CD4-positive, alpha-beta memory T cell (primary cell): ENCODE measurements at regions not wholly inside any gene's neighbourhood (a gene's known extent, or its start where the extent isn't known, plus 50 kb on each side); places are given as distances from the start of the nearest gene placed in this dataset.
"Not testable (repeated sequence)": the region's sequence is repeated elsewhere in the genome, so short reads cannot be mapped to it uniquely, and the experiment has no call there.

Source experiments
- CTCF ChIA-PET: fragments of 350-600 bp; sonication (Branson Sonifier 250); formaldehyde crosslinking; loops from one replicate; lab custom pipeline; 2021; ENCODE audit warnings: inconsistent platforms; ENCODE audit not compliant: partially characterized antibody; lab: Charles Lee
- POLR2A ChIA-PET: fragments of 350-600 bp; sonication (Branson Sonifier 250); formaldehyde crosslinking; loops from one replicate; lab custom pipeline; 2021; ENCODE audit not compliant: partially characterized antibody; lab: Charles Lee
- DNase-seq, 5 donors: peaks; one replicate each; pipeline versions ENCODE4 v3.0.0 to v3.0.0-alpha.2; 2020 to 2022; ENCODE audit warnings: mixed read lengths in 1 of 5
- H3K27ac ChIP-seq: one replicate; pipeline ENCODE4 v1.7.0; 2013; ENCODE audit warnings: low read depth, low read length
- H3K27me3 ChIP-seq: 2 replicates; pipeline ENCODE4 v1.7.0; 2013; ENCODE audit warnings: mild to moderate bottlenecking, low read length, moderate library complexity; ENCODE audit not compliant: insufficient read depth
- H3K36me3 ChIP-seq: 2 replicates; pipeline ENCODE4 v1.7.0; 2013; ENCODE audit warnings: mild to moderate bottlenecking, low read length, moderate library complexity; ENCODE audit not compliant: insufficient read depth
- H3K4me1 ChIP-seq: 2 replicates; pipeline ENCODE4 v1.7.0; 2013; ENCODE audit warnings: mild to moderate bottlenecking, low read length, moderate library complexity; ENCODE audit not compliant: insufficient read depth
- H3K4me3 ChIP-seq, 2 donors: one replicate each; pipeline ENCODE4 v1.7.0; 2013; ENCODE audit warnings: low read length in 2 of 2, mild to moderate bottlenecking in 1 of 2
- H3K9me3 ChIP-seq, 2 donors: one replicate each; pipeline ENCODE4 v1.7.0; 2013; ENCODE audit warnings: low read length in 2 of 2, control low read depth in 1 of 2; ENCODE audit not compliant: control insufficient read depth in 1 of 2
- H3K27ac Mint-ChIP-seq, 7 donors: one replicate each; pipeline ENCODE4 v1.8.0; 2020 to 2021; ENCODE audit warnings: mixed read lengths in 7 of 7, mild to moderate bottlenecking in 6 of 7, inconsistent platforms in 3 of 7, moderate library complexity in 3 of 7
- H3K27me3 Mint-ChIP-seq, 2 donors: one replicate each; pipeline ENCODE4 v1.8.0; 2020 to 2021; ENCODE audit warnings: mixed read lengths in 2 of 2
- H3K36me3 Mint-ChIP-seq, 2 donors: one replicate each; pipeline ENCODE4 v1.8.0; 2020 to 2021; ENCODE audit warnings: mixed read lengths in 2 of 2, inconsistent platforms in 1 of 2, mild to moderate bottlenecking in 1 of 2
- H3K4me1 Mint-ChIP-seq, 4 donors: one replicate each; pipeline ENCODE4 v1.8.0; 2020 to 2021; ENCODE audit warnings: mixed read lengths in 4 of 4, mild to moderate bottlenecking in 1 of 4
- H3K4me3 Mint-ChIP-seq, 8 donors: one replicate each; pipeline ENCODE4 v1.8.0; 2020 to 2021; ENCODE audit warnings: mixed read lengths in 8 of 8, mild to moderate bottlenecking in 7 of 8, moderate library complexity in 6 of 8, inconsistent platforms in 3 of 8
- H3K9me3 Mint-ChIP-seq, 8 donors: one replicate each; pipeline ENCODE4 v1.8.0; 2020 to 2021; ENCODE audit warnings: mixed read lengths in 8 of 8, mild to moderate bottlenecking in 5 of 8, inconsistent platforms in 3 of 8, moderate library complexity in 1 of 8
- intact Hi-C: fragments of 100-400 bp; cut with micrococcal nuclease; formaldehyde crosslinking; loops from one replicate; pipeline ENCODE4 v1.15.1; 2023

- Histone ChIP-seq H3K27ac (no peak overlapping the region), H3K36me3 (no peaks in the 10 kb centered on the region), H3K4me3 (no peak overlapping the region), H3K27me3 (no peaks in the 10 kb centered on the region), H3K4me1 (no peaks in the 10 kb centered on the region), H3K9me3 (no peaks in the 10 kb centered on the region)
- POLR2A ChIA-PET: no interaction called here
- Mint-ChIP-seq H3K4me3 (no peak overlapping the region), H3K4me1 (no peaks in the 10 kb centered on the region), H3K27ac (no peak overlapping the region), H3K9me3 (peaks cover 0 to 11% (median 3%) of the 10 kb centered on the region in 8 donors), H3K36me3 (no peaks in the 10 kb centered on the region), H3K27me3 (peaks cover 0 to 2% of the 10 kb centered on the region in 2 donors)
- intact Hi-C loops: no loop called here
- no peak for DNase-seq
- CTCF ChIA-PET: interaction anchor here (1.5 kb wide), 1 partner anchor 12 kb away, joined by 3 read pairs; no protein-coding TSS in a partner anchor
Measured at GRCh38 chr2:39975476-39976020, 196.5 kb upstream of the THUMPD2 start.

GRCh38 chr2:39968037-39968436 is 189.0 kb upstream of the THUMPD2 start:
- H3K27me3 ChIP-seq: no peaks in the 10 kb centered on the region
- Mint-ChIP-seq H3K27ac (no peak overlapping the region), H3K36me3 (no peaks in the 10 kb centered on the region), H3K27me3 (no peaks in the 10 kb centered on the region), H3K4me1 (no peaks in the 10 kb centered on the region), H3K9me3 (peaks cover 0 to 15% (median 5%) of the 10 kb centered on the region in 8 donors), H3K4me3 (no peak overlapping the region)
- intact Hi-C loops: no loop called here
- no peak overlapping the region for H3K4me3 ChIP-seq
- CTCF ChIA-PET: no interaction called here
- H3K4me1 ChIP-seq: no peaks in the 10 kb centered on the region
- no peak for DNase-seq
- no peaks in the 10 kb centered on the region for H3K36me3 ChIP-seq
- H3K9me3 ChIP-seq: no peaks in the 10 kb centered on the region
- H3K27ac ChIP-seq: no peak overlapping the region
- POLR2A ChIA-PET: no interaction called here

DNA sequence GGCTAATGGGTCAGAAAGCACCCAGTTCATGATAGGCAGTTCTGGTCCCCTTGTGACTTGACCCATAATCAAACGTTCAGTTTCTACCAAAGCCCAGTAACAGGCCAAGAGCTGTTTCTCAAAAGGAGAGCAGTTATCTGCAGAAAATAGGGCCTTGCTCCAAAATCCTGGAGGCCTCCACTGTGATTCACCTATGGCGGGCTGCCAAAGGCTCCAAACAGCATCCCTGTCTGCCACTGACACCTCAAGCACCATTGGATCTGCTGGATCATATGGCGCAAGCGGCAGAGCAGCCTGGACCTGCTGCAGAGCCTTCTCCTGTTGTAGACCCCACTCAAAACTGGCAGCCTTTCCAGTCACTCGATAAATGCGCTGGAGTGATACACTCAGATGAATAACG is 181.6 kb upstream of the THUMPD2 start:
- H3K27ac Mint-ChIP-seq, CTCF ChIA-PET, H3K4me3 ChIP-seq, H3K9me3 ChIP-seq, H3K4me1 ChIP-seq, POLR2A ChIA-PET, H3K4me1 Mint-ChIP-seq, H3K36me3 Mint-ChIP-seq, H3K27ac ChIP-seq, H3K27me3 Mint-ChIP-seq, DNase-seq, intact Hi-C loops, H3K36me3 ChIP-seq, H3K4me3 Mint-ChIP-seq, H3K9me3 Mint-ChIP-seq, H3K27me3 ChIP-seq: not testable (repeated sequence)

DNA sequence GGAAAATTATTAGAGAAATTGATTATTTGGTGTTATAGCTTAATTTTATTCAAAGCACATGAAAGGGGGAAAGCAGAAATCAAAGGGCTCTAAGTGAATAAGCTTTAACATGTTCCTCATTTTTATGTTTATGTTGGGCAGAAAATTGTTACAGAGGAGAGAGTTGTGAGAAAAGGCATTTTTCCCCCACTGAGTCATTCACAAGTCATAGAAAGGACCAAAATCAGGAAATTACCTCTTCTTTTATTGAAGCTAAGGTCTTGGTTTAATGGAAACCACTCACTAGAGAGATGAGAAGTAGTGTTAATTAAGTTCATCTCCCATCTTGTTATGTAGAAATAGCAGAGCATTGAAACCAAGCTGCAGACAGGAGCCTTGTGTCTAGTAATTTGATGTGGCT is 175.3 kb upstream of the THUMPD2 start:
- Mint-ChIP-seq H3K4me1 (no peaks in the 10 kb centered on the region), H3K4me3 (no peak overlapping the region), H3K36me3 (no peaks in the 10 kb centered on the region), H3K27me3 (no peaks in the 10 kb centered on the region), H3K27ac (no peak overlapping the region), H3K9me3 (peaks cover 0 to 4% (median 0%) of the 10 kb centered on the region in 8 donors)
- no peaks in the 10 kb centered on the region for H3K4me1 ChIP-seq
- no peak for DNase-seq
- no peak overlapping the region for H3K4me3 ChIP-seq
- POLR2A ChIA-PET: no interaction called here
- CTCF ChIA-PET: no interaction called here
- H3K27me3 ChIP-seq: no peaks in the 10 kb centered on the region
- H3K27ac ChIP-seq: no peak overlapping the region
- no peaks in the 10 kb centered on the region for H3K9me3 ChIP-seq
- H3K36me3 ChIP-seq: no peaks in the 10 kb centered on the region
- intact Hi-C loops: no loop called here

GRCh38 chr2:39949131-39949530 is 170.1 kb upstream of the THUMPD2 start:
- H3K27me3 ChIP-seq: no peaks in the 10 kb centered on the region
- no peaks in the 10 kb centered on the region for H3K9me3 ChIP-seq
- CTCF ChIA-PET: no interaction called here

GRCh38 chr2:39948016-39948719 is 169.1 kb upstream of the THUMPD2 start:
- no peaks in the 10 kb centered on the region for H3K36me3 ChIP-seq
- Mint-ChIP-seq H3K27me3 (peaks cover 1 to 5% of the 10 kb centered on the region in 2 donors), H3K4me3 (no peak overlapping the region), H3K9me3 (peaks cover 0 to 3% (median 0%) of the 10 kb centered on the region in 8 donors), H3K4me1 (no peaks in the 10 kb centered on the region), H3K27ac (no peak overlapping the region), H3K36me3 (no peaks in the 10 kb centered on the region)
- H3K4me3 ChIP-seq: no peak overlapping the region
- no peaks in the 10 kb centered on the region for H3K9me3 ChIP-seq
- DNase-seq: no peak
- H3K4me1 ChIP-seq: no peaks in the 10 kb centered on the region
- CTCF ChIA-PET: no interaction called here
- POLR2A ChIA-PET: no interaction called here
- H3K27me3 ChIP-seq: no peaks in the 10 kb centered on the region
- intact Hi-C loops: no loop called here
- no peak overlapping the region for H3K27ac ChIP-seq

More at GRCh38 chr2:39949131-39949530, 170.1 kb upstream of the THUMPD2 start:
- peaks cover 1 to 5% of the 10 kb centered on the region in 2 donors for H3K27me3 Mint-ChIP-seq
- Histone ChIP-seq H3K27ac (no peak overlapping the region), H3K4me3 (no peak overlapping the region), H3K36me3 (no peaks in the 10 kb centered on the region), H3K4me1 (no peaks in the 10 kb centered on the region)
- peaks cover 0 to 3% (median 0%) of the 10 kb centered on the region in 8 donors for H3K9me3 Mint-ChIP-seq
- H3K4me1 Mint-ChIP-seq: no peaks in the 10 kb centered on the region
- no peak for DNase-seq
- intact Hi-C loops: no loop called here
- POLR2A ChIA-PET: no interaction called here
- no peaks in the 10 kb centered on the region for H3K36me3 Mint-ChIP-seq
- no peak overlapping the region for H3K4me3 Mint-ChIP-seq
- no peak overlapping the region for H3K27ac Mint-ChIP-seq

GRCh38 chr2:39947294-39948015 is 168.4 kb upstream of the THUMPD2 start:
- no peaks in the 10 kb centered on the region for H3K9me3 ChIP-seq
- H3K4me1 ChIP-seq: no peaks in the 10 kb centered on the region
- Mint-ChIP-seq H3K27ac (no peak overlapping the region), H3K4me3 (no peak overlapping the region), H3K4me1 (no peaks in the 10 kb centered on the region), H3K36me3 (no peaks in the 10 kb centered on the region), H3K9me3 (peaks cover 0 to 3% (median 0%) of the 10 kb centered on the region in 8 donors), H3K27me3 (peaks cover 1 to 5% of the 10 kb centered on the region in 2 donors)
- ChIA-PET POLR2A (no interaction called here), CTCF (no interaction called here)
- intact Hi-C loops: no loop called here
- H3K27ac ChIP-seq: no peak overlapping the region
- H3K27me3 ChIP-seq: no peaks in the 10 kb centered on the region
- H3K4me3 ChIP-seq: no peak overlapping the region
- no peak for DNase-seq
- no peaks in the 10 kb centered on the region for H3K36me3 ChIP-seq
